NCI-H526 (cell line): ENCODE measurements at regions not wholly inside any gene's neighbourhood (a gene's known extent, or its start where the extent isn't known, plus 50 kb on each side); places are given as distances from the start of the nearest gene placed in this dataset.
A peak's percentile ranks its signal among the peaks of the same experiment; 100 is the strongest.

ENCODE experiments used
- DNase-seq, 2 experiments: peaks; one replicate each; lab custom pipeline; 2025; lab: John Stamatoyannopoulos, UW

- DNase-seq, result no peak
Measured at GRCh38 chr2:157150747-157151146, 106.8 kb upstream of the GALNT5 start.

GRCh38 chr2:157152362-157152761 lies 105.1 kb upstream of the GALNT5 start:
- no peak for DNase-seq

GRCh38 chr2:157155992-157156391 lies 101.5 kb upstream of the GALNT5 start:
- no peak for DNase-seq

- no peak for DNase-seq
Measured at GRCh38 chr2:157158111-157158510, 99.4 kb upstream of the GALNT5 start.

- no peak for DNase-seq
Measured at GRCh38 chr2:157159221-157159934, 98.1 kb upstream of the GALNT5 start.

- DNase-seq, result peak in 1 of 2 experiments; percentile 11
Measured at GRCh38 chr2:157160111-157160510, 97.4 kb upstream of the GALNT5 start.

- no peak for DNase-seq
Measured at GRCh38 chr2:157164370-157164769, 93.1 kb upstream of the GALNT5 start.

- DNase-seq, result no peak
Measured at GRCh38 chr2:157164891-157165290, 92.6 kb upstream of the GALNT5 start.

GRCh38 chr2:157168501-157168900 lies 89.0 kb upstream of the GALNT5 start:
- DNase-seq, result no peak

GRCh38 chr2:157169889-157170288 lies 87.6 kb upstream of the GALNT5 start:
- no peak for DNase-seq

GRCh38 chr2:157170299-157170698 lies 87.2 kb upstream of the GALNT5 start:
- DNase-seq, result no peak

- no peak for DNase-seq
Measured at GRCh38 chr2:157172239-157172638, 85.3 kb upstream of the GALNT5 start.

GRCh38 chr2:157172866-157173578 lies 84.5 kb upstream of the GALNT5 start:
- DNase-seq, result no peak

- DNase-seq, result no peak
Measured at GRCh38 chr2:157173740-157174184, 83.7 kb upstream of the GALNT5 start.

GRCh38 chr2:157174321-157174720 lies 83.2 kb upstream of the GALNT5 start:
- DNase-seq, result no peak

- no peak for DNase-seq
Measured at GRCh38 chr2:157176602-157177001, 80.9 kb upstream of the GALNT5 start.

GRCh38 chr2:157178874-157179273 lies 78.6 kb upstream of the GALNT5 start:
- peak in 1 of 2 experiments; percentile 2 for DNase-seq

GRCh38 chr2:157179324-157180105 lies 78.0 kb upstream of the GALNT5 start:
- DNase-seq, result no peak

- DNase-seq, result no peak
Measured at GRCh38 chr2:157180359-157180758, 77.1 kb upstream of the GALNT5 start.

GRCh38 chr2:157181234-157181633 lies 76.3 kb upstream of the GALNT5 start:
- DNase-seq, result no peak

GRCh38 chr2:157182204-157182709 lies 75.2 kb upstream of the GALNT5 start:
- DNase-seq, result no peak

GRCh38 chr2:157182834-157183396 lies 74.6 kb upstream of the GALNT5 start:
- no peak for DNase-seq
